Ovary (tissue), 7 donors: ENCODE measurements at regions not wholly inside any gene's neighbourhood (a gene's known extent, or its start where the extent isn't known, plus 50 kb on each side); places are given as distances from the start of the nearest gene placed in this dataset.

Source experiments
- DNase-seq, 5 donors: peaks; one replicate each; pipeline ENCODE4 v3.0.0-alpha.2; 2019 to 2020
- H3K27ac ChIP-seq, 2 donors: fragments of 200-600 bp; one replicate each; pipeline versions ENCODE4 v1.5.1 to v1.8.0; 2019 to 2022
- H3K27me3 ChIP-seq: fragments of 200-600 bp; one replicate; pipeline ENCODE4 v1.8.0; 2022
- H3K36me3 ChIP-seq: fragments of 200-600 bp; sonication (generic); one replicate; pipeline ENCODE4 v1.5.1; 2019
- H3K4me1 ChIP-seq: one replicate; pipeline ENCODE4 v1.8.1; 2013; ENCODE audit warnings: mild to moderate bottlenecking, moderate library complexity; ENCODE audit not compliant: insufficient read depth
- H3K4me3 ChIP-seq: fragments of 200-600 bp; sonication (generic); one replicate; pipeline ENCODE4 v1.5.1; 2017
- H3K9me3 ChIP-seq, 2 donors: fragments of 200-600 bp in 1 of 2; sonication (generic) in 1 of 2; one replicate each; pipeline versions ENCODE4 v1.5.1 to v1.8.1; 2013 to 2019; ENCODE audit warnings: mild to moderate bottlenecking in 1 of 2, moderate library complexity in 1 of 2
- EP300 ChIP-seq: sonication (generic); formaldehyde crosslinking; IDR thresholded peaks from one replicate; pipeline ENCODE4 v1.6.1; 2017; ENCODE audit warnings: antibody characterized with exemption
- POLR2A ChIP-seq: fragments of 450-650 bp; IDR thresholded peaks from one replicate; pipeline ENCODE4 v1.6.1; 2017; ENCODE audit warnings: antibody characterized with exemption, mild to moderate bottlenecking, moderate library complexity
- WGBS, 3 donors: extraction: QIAGEN DNeasy Blood & Tissue Kit in 1 of 3; methylation state at CpG; one replicate each; pipeline versions ENCODE4 v1.1.5 to v1.1.7; 2013 to 2017; 5-methylcytosine and 5-hydroxymethylcytosine counted together
- intact Hi-C, 4 donors: fragments of 100-400 bp; cut with DNase I; formaldehyde crosslinking; loops; one replicate each; pipeline versions ENCODE4 v1.11.0 to v1.15.1; 2022 to 2023
- TF ChIP-seq, protein P1 (sequence below), 3 donors: fragments of 450-650 bp in 2 of 3; fragments of 200-600 bp in 1 of 3; IDR thresholded peaks; one replicate each; pipeline versions ENCODE4 v1.5.1 to v1.8.0; 2016 to 2022; ENCODE audit warnings: antibody characterized with exemption in 3 of 3, mild to moderate bottlenecking in 1 of 3
- donor health status: DM: no; HTN: no; CAD: no; lungs with moderate emphysema.
- donor health status: DM: no; HTN: no; CAD: no.
- donor health status: Bipolar disorder and iron deficiency.
- donor health status: DM: no; HTN: no; CAD: no.
- donor health status: DM: yes; HTN: yes; CAD: no.

- H3K27ac ChIP-seq, result no peak overlapping the region
- intact Hi-C loops, result no loop called here
- peaks cover 0 to 6% of the 10 kb centered on the region in 2 donors for H3K9me3 ChIP-seq
- H3K36me3 ChIP-seq, result no peaks in the 10 kb centered on the region
- no peak for DNase-seq
- WGBS, 3 donors, result 93 to 100% (median 95%) methylated on average over 2 of the region's 2 CpGs
- no peaks in the 10 kb centered on the region for H3K4me1 ChIP-seq
- TF ChIP-seq, protein P1, sequence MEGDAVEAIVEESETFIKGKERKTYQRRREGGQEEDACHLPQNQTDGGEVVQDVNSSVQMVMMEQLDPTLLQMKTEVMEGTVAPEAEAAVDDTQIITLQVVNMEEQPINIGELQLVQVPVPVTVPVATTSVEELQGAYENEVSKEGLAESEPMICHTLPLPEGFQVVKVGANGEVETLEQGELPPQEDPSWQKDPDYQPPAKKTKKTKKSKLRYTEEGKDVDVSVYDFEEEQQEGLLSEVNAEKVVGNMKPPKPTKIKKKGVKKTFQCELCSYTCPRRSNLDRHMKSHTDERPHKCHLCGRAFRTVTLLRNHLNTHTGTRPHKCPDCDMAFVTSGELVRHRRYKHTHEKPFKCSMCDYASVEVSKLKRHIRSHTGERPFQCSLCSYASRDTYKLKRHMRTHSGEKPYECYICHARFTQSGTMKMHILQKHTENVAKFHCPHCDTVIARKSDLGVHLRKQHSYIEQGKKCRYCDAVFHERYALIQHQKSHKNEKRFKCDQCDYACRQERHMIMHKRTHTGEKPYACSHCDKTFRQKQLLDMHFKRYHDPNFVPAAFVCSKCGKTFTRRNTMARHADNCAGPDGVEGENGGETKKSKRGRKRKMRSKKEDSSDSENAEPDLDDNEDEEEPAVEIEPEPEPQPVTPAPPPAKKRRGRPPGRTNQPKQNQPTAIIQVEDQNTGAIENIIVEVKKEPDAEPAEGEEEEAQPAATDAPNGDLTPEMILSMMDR (IDR thresholded peaks at IDR 0.05), result no peak
- TF ChIP-seq EP300, result no peak
- no peak for TF ChIP-seq POLR2A
- H3K27me3 ChIP-seq, result no peaks in the 10 kb centered on the region
- no peak overlapping the region for H3K4me3 ChIP-seq
Measured at GRCh38 chr3:82815417-82816058, 1054.1 kb upstream of the GBE1 start.

GRCh38 chr3:82814660-82815059, 1053.2 kb upstream of the GBE1 start:
- 88 to 94% (median 94%) methylated on average over 2 of the region's 2 CpGs for WGBS, 3 donors

DNA sequence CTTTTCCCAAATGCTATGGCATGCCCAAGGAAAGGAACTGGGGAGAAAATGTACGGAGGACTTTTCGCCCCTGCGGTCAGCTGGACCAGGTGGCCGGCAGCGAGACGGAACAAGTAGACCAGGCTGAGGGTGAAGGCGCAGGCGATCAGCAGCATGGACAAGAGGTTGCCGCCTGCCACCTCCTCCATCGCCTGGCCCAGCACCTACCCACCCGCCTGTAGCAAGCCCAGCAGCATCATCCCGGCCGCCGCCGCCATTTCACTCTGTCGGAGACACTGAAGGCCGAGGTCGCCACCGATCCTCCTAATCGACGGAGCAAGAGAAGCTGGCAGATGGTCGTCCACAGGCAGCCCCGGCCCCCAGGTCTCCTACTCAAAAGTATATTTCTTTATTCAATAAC, 1046.3 kb upstream of the GBE1 start:
- H3K4me3 ChIP-seq, result no peak overlapping the region
- no peaks in the 10 kb centered on the region for H3K36me3 ChIP-seq
- TF ChIP-seq POLR2A (no peak), EP300 (no peak)
- TF ChIP-seq, protein P1 (IDR thresholded peaks at IDR 0.05), result no peak
- no peak for DNase-seq
- no peaks in the 10 kb centered on the region for H3K27me3 ChIP-seq
- H3K4me1 ChIP-seq, result no peaks in the 10 kb centered on the region
- 94 to 95% (median 95%) methylated on average over 23 of the region's 23 CpGs for WGBS, 3 donors
- no peaks in the 10 kb centered on the region for H3K9me3 ChIP-seq
- intact Hi-C loops, result no loop called here
- no peak overlapping the region for H3K27ac ChIP-seq

More at GRCh38 chr3:82814660-82815059, 1053.2 kb upstream of the GBE1 start:
- intact Hi-C loops, result no loop called here
- Histone ChIP-seq H3K9me3 (peaks cover 0 to 6% of the 10 kb centered on the region in 2 donors), H3K36me3 (no peaks in the 10 kb centered on the region), H3K4me3 (no peak overlapping the region), H3K27me3 (no peaks in the 10 kb centered on the region), H3K4me1 (no peaks in the 10 kb centered on the region), H3K27ac (no peak overlapping the region)
- TF ChIP-seq EP300 (no peak), POLR2A (no peak)
- TF ChIP-seq, protein P1 (IDR thresholded peaks at IDR 0.05), result no peak
- no peak for DNase-seq

- no peaks in the 10 kb centered on the region for H3K27me3 ChIP-seq
- H3K36me3 ChIP-seq, result no peaks in the 10 kb centered on the region
- intact Hi-C loops, result no loop called here
- H3K4me1 ChIP-seq, result no peaks in the 10 kb centered on the region
- no peaks in the 10 kb centered on the region for H3K9me3 ChIP-seq
- no peak overlapping the region for H3K4me3 ChIP-seq
- TF ChIP-seq EP300, result no peak
- TF ChIP-seq, protein P1 (IDR thresholded peaks at IDR 0.05), result no peak
- TF ChIP-seq POLR2A, result no peak
- WGBS, 3 donors, result 76 to 84% (median 79%) methylated on average over 2 of the region's 2 CpGs
- DNase-seq, result no peak
- H3K27ac ChIP-seq, result no peak overlapping the region
Measured at GRCh38 chr3:82802501-82802900, 1041.1 kb upstream of the GBE1 start.
